ENCODE measurements at regions not wholly inside any gene's neighbourhood (a gene's known extent, or its start where the extent isn't known, plus 50 kb on each side); places are given as distances from the start of the nearest gene placed in this dataset.

DNA sequence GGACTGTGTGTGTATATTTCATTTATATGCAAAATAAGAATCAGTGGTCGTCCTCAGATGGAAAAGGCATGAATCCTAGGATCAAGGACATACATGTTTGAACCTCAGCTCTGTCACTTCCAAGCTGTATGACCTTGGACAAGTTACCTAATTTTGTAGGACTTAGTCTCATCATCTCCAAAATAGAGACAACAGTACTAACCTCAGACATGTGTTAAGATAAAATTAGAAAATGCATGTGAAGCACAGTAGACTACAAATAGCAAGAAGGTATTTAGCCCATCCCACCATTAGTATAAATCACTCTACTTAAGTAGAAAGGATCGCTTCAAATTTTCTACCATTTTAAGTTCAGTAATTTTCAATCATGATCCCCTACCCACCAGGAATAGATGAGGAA is 309.8 kb downstream of the ZEB2 start:
- H3K4me3 ChIP-seq (ENCODE audit: low read depth, low read length): no peak overlapping the region
- no peak overlapping the region for H3K27ac ChIP-seq (ENCODE audit: extremely low read depth, low read depth, low read length)
- TF ChIP-seq ZNF175 (tag by site-specific recombination; IDR thresholded peaks at IDR 0.05) (no peak), ZNF629 (tag by site-specific recombination; IDR thresholded peaks at IDR 0.05) (no peak), ZBTB1 (tag by site-specific recombination; IDR thresholded peaks at IDR 0.05) (no peak), ZNF707 (tag by site-specific recombination; IDR thresholded peaks at IDR 0.05) (no peak), HIC1 (tag by site-specific recombination; IDR thresholded peaks at IDR 0.05) (no peak), SP7 (tag by site-specific recombination; IDR thresholded peaks at IDR 0.05) (no peak), ZNF529 (tag by site-specific recombination; IDR thresholded peaks at IDR 0.05; ENCODE audit: insufficient replicate concordance) (no peak), ZNF621 (tag by site-specific recombination; IDR thresholded peaks at IDR 0.05) (no peak), ZNF202 (tag by site-specific recombination; IDR thresholded peaks at IDR 0.05; ENCODE audit: borderline replicate concordance) (no peak), ZNF239 (tag by site-specific recombination; IDR thresholded peaks at IDR 0.05) (no peak), REST (tag by site-specific recombination; IDR thresholded peaks at IDR 0.05) (no peak), ZBTB21 (tag by site-specific recombination; IDR thresholded peaks at IDR 0.05) (no peak), ZNF658 (tag by site-specific recombination; IDR thresholded peaks at IDR 0.05) (no peak), ZNF785 (tag by site-specific recombination; IDR thresholded peaks at IDR 0.05) (no peak), ZEB2 (tag by site-specific recombination; IDR thresholded peaks at IDR 0.05) (no peak), ZNF221 (tag by site-specific recombination; IDR thresholded peaks at IDR 0.05; ENCODE audit: borderline replicate concordance) (no peak), ZNF76 (tag by site-specific recombination; IDR thresholded peaks at IDR 0.05; ENCODE audit: borderline replicate concordance, low read depth) (no peak)
- TF ChIP-seq, protein P1, sequence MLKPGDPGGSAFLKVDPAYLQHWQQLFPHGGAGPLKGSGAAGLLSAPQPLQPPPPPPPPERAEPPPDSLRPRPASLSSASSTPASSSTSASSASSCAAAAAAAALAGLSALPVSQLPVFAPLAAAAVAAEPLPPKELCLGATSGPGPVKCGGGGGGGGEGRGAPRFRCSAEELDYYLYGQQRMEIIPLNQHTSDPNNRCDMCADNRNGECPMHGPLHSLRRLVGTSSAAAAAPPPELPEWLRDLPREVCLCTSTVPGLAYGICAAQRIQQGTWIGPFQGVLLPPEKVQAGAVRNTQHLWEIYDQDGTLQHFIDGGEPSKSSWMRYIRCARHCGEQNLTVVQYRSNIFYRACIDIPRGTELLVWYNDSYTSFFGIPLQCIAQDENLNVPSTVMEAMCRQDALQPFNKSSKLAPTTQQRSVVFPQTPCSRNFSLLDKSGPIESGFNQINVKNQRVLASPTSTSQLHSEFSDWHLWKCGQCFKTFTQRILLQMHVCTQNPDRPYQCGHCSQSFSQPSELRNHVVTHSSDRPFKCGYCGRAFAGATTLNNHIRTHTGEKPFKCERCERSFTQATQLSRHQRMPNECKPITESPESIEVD (tag by site-specific recombination; IDR thresholded peaks at IDR 0.05): no peak
- TF ChIP-seq, protein P2, sequence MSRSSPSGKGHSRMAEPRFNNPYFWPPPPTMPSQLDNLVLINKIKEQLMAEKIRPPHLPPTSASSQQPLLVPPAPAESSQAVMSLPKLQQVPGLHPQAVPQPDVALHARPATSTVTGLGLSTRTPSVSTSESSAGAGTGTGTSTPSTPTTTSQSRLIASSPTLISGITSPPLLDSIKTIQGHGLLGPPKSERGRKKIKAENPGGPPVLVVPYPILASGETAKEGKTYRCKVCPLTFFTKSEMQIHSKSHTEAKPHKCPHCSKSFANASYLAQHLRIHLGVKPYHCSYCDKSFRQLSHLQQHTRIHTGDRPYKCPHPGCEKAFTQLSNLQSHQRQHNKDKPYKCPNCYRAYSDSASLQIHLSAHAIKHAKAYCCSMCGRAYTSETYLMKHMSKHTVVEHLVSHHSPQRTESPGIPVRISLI (tag by site-specific recombination; IDR thresholded peaks at IDR 0.05): no peak
- TF ChIP-seq, protein P3, sequence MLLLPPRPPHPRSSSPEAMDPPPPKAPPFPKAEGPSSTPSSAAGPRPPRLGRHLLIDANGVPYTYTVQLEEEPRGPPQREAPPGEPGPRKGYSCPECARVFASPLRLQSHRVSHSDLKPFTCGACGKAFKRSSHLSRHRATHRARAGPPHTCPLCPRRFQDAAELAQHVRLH (tag by site-specific recombination; IDR thresholded peaks at IDR 0.05): no peak
- H3K36me3 ChIP-seq (ENCODE audit: control insufficient read depth in 2 of 2, insufficient read depth in 1 of 2, low read length in 2 of 2): no peaks in the 10 kb centered on the region
- H3K9me3 ChIP-seq (ENCODE audit: control insufficient read depth, insufficient read depth, low read depth, low read length): no peaks in the 10 kb centered on the region
- no peaks in the 10 kb centered on the region for H3K4me1 ChIP-seq (ENCODE audit: control insufficient read depth, insufficient read depth, low read length)
- ChIA-PET CTCF (no interaction called here), POLR2A (no interaction called here)
